ENCODE measurements at regions not wholly inside any gene's neighbourhood (a gene's known extent, or its start where the extent isn't known, plus 50 kb on each side); places are given as distances from the start of the nearest gene placed in this dataset.

GRCh38 chr20:51867251-51867650, 64.9 kb upstream of the SALL4 start (continued):
- TF ChIP-seq CHD7 (IDR thresholded peaks at IDR 0.05; ENCODE audit: insufficient replicate concordance, low read length) (no peak), NANOG (IDR thresholded peaks at IDR 0.05; ENCODE audit: insufficient read depth, low read depth, low read length, poor library complexity, severe bottlenecking) (no peak), TCF12 (IDR thresholded peaks at IDR 0.05; ENCODE audit: low read depth, low read length) (no peak), CHD2 (IDR thresholded peaks at IDR 0.05; ENCODE audit: low read length) (no peak), TAF1 (IDR thresholded peaks at IDR 0.05; ENCODE audit: low read depth, low read length) (no peak), RXRA (IDR thresholded peaks at IDR 0.05; ENCODE audit: insufficient read depth, low read depth, low read length) (no peak), BACH1 (IDR thresholded peaks at IDR 0.05; ENCODE audit: low read length) (no peak), CTBP2 (IDR thresholded peaks at IDR 0.05; ENCODE audit: borderline replicate concordance, insufficient read depth, insufficient read length, low read length) (no peak), RNF2 (IDR thresholded peaks at IDR 0.05; ENCODE audit: borderline replicate concordance, low read depth, low read length, missing control alignments, poor library complexity, severe bottlenecking) (no peak), TBP (IDR thresholded peaks at IDR 0.05; ENCODE audit: low read depth, low read length) (no peak), CREB1 (IDR thresholded peaks at IDR 0.05) (no peak), ATF3 (IDR thresholded peaks at IDR 0.05; ENCODE audit: insufficient read depth, low read depth, low read length) (no peak)

All from H1 (cell line).